Fibroblast of mammary gland (primary cell): ENCODE measurements at regions not wholly inside any gene's neighbourhood (a gene's known extent, or its start where the extent isn't known, plus 50 kb on each side); places are given as distances from the start of the nearest gene placed in this dataset.

Source experiments
- DNase-seq: peaks from one replicate; pipeline ENCODE4 v3.0.0-alpha.2; 2010; ENCODE audit warnings: low read depth
- H3K4me3 ChIP-seq: 2 replicates; pipeline ENCODE4 v1.5.1; 2011; ENCODE audit warnings: low read depth, mild to moderate bottlenecking, low read length, moderate library complexity; ENCODE audit not compliant: control insufficient read depth
- CTCF ChIP-seq: conservative IDR thresholded peaks from 2 replicates; pipeline ENCODE4 v1.5.1; 2011; ENCODE audit warnings: low read depth, low read length, inconsistent platforms; ENCODE audit not compliant: control insufficient read depth, insufficient read depth

- H3K4me3 ChIP-seq, result no peak overlapping the region
- TF ChIP-seq CTCF, result no peak
- no peak for DNase-seq
Measured at GRCh38 chrX:148381603-148382002, 118.8 kb upstream of the AFF2 start.

GRCh38 chrX:148382983-148383382 is 117.4 kb upstream of the AFF2 start:
- no peak overlapping the region for H3K4me3 ChIP-seq
- DNase-seq, result no peak
- TF ChIP-seq CTCF, result no peak

- DNase-seq, result no peak
- TF ChIP-seq CTCF, result no peak
- H3K4me3 ChIP-seq, result no peak overlapping the region
Measured at GRCh38 chrX:148385471-148385870, 114.9 kb upstream of the AFF2 start.

- TF ChIP-seq CTCF, result no peak
- no peak overlapping the region for H3K4me3 ChIP-seq
- no peak for DNase-seq
Measured at GRCh38 chrX:148389629-148390028, 110.8 kb upstream of the AFF2 start.

- no peak for TF ChIP-seq CTCF
- H3K4me3 ChIP-seq, result no peak overlapping the region
- peak; percentile 3 for DNase-seq
Measured at GRCh38 chrX:148412006-148412405, 88.4 kb upstream of the AFF2 start.

GRCh38 chrX:148416142-148416541 is 84.3 kb upstream of the AFF2 start:
- no peak for TF ChIP-seq CTCF
- no peak for DNase-seq
- no peak overlapping the region for H3K4me3 ChIP-seq

GRCh38 chrX:148416931-148417330 is 83.5 kb upstream of the AFF2 start:
- peak; percentile 66 for DNase-seq
- no peak overlapping the region for H3K4me3 ChIP-seq
- TF ChIP-seq CTCF, result no peak
